Prostate gland (tissue), 2 donors: ENCODE measurements at regions not wholly inside any gene's neighbourhood (a gene's known extent, or its start where the extent isn't known, plus 50 kb on each side); places are given as distances from the start of the nearest gene placed in this dataset.

Source experiments
- POLR2AphosphoS5 ChIP-seq: sonication (generic); formaldehyde crosslinking; IDR thresholded peaks from one replicate; pipeline ENCODE4 v1.6.1; 2017; ENCODE audit warnings: antibody characterized with exemption
- TF ChIP-seq, protein P1 (sequence below), 4 experiments: fragments of 200-600 bp in 2 of 4; fragments of 450-650 bp in 2 of 4; sonication (generic) in 2 of 4; IDR thresholded peaks; 1 replicate in 3 of 4; 2 replicates in 1 of 4; pipeline ENCODE4 v1.5.1; 2016 to 2019; ENCODE audit warnings: antibody characterized with exemption in 4 of 4, mild to moderate bottlenecking in 2 of 4, moderate library complexity in 2 of 4

DNA sequence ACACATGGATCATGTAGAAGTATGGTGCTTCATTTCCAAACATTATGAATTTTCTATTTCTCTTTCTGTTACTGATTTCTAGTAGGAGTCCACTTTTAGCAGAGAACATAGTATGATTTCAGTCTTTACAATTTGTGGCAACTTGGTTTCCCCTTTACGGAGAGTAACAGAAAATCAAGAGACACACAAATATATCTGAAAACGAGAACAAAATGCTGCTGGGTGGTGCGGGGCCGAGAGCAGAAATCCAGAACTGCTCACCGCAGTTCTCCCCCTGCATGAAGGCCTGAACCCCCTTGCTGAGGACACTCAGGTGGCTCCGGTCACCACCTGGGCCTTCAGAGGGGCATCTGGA lies 94.5 kb upstream of the FMN2 start:
- no peak for TF ChIP-seq POLR2AphosphoS5
- TF ChIP-seq, protein P1, sequence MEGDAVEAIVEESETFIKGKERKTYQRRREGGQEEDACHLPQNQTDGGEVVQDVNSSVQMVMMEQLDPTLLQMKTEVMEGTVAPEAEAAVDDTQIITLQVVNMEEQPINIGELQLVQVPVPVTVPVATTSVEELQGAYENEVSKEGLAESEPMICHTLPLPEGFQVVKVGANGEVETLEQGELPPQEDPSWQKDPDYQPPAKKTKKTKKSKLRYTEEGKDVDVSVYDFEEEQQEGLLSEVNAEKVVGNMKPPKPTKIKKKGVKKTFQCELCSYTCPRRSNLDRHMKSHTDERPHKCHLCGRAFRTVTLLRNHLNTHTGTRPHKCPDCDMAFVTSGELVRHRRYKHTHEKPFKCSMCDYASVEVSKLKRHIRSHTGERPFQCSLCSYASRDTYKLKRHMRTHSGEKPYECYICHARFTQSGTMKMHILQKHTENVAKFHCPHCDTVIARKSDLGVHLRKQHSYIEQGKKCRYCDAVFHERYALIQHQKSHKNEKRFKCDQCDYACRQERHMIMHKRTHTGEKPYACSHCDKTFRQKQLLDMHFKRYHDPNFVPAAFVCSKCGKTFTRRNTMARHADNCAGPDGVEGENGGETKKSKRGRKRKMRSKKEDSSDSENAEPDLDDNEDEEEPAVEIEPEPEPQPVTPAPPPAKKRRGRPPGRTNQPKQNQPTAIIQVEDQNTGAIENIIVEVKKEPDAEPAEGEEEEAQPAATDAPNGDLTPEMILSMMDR (IDR thresholded peaks at IDR 0.05) = no peak
